NCI-H748 treated with DMSO at 0.1 percent for 48 hours (cell line): ENCODE measurements at regions not wholly inside any gene's neighbourhood (a gene's known extent, or its start where the extent isn't known, plus 50 kb on each side); places are given as distances from the start of the nearest gene placed in this dataset.

Source experiments
- DNase-seq: peaks from one replicate; lab custom pipeline; 2025; lab: John Stamatoyannopoulos, UW

DNA sequence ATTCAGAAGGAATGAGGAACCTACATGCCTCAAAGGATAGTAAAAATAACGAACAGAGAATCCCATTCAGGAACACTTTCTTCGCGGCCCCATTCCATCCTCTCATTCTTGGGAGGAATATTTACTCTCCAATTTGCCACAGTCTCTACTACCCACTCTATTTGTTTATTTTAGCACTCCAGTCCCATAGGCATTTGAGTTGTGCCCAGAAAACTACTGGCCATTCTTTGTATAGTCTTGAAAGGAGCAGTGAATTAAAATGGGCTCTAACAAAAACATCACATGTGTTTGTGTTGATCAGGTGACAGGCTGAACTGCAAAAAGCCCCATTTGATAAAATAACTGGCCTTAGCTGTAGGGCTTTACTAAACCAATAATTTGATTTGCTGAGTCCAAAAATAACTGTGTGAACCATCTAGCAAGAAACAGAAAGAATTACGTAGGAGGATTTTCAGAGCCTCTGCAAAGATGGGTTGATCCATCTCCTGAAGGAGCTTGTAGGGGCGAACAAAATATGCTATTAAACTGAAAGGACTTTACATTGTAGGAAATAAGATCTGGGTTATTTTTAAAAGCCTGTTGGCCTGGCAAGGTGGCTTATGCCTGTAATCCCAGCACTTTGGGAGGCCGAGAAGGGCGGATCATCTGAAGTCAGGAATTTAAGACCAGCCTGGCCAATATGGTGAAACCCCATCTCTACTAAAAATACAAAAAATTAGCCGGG is 142.3 kb upstream of the CPNE8 start:
- no peak for DNase-seq

DNA sequence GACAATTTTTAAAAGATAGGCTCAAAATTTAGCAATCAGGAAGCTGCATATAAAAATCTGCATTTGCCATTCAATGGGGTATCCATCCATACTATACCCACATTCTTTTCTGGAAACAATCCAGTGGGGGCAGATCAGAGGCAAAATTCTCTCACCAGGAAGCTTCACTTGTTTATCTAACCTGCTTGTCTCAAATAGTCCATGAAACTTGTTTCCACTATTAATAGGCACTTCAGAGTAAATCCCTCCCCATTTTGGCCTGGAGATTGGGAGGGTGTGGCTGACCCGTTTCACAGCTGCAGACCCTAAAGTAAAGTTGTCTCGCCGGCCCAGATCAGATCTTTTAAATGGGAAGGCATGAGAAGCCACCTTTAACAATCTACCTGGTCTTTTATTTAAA is 139.4 kb upstream of the CPNE8 start:
- DNase-seq = no peak

GRCh38 chr12:39043424-39043822 is 138.0 kb upstream of the CPNE8 start:
- DNase-seq = no peak

DNA sequence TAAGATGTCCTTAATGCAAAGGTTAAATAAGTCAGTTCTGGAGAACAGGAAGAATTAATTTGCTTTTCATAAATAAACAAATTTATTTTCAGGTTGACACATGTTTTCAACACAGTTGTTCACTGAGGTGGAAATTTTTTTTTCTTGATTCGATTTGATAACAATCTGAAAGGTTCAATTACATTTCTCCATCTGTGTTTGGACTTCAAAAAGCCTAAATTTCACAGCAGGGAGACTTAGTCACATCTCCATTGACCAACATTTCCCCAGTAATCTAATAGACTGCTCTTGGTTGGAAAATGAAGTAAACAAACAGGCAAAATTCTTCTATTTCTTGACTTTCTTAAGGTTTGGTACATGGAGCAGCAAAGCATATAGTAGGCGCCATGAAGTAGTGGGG is 134.9 kb upstream of the CPNE8 start:
- DNase-seq = no peak

DNA sequence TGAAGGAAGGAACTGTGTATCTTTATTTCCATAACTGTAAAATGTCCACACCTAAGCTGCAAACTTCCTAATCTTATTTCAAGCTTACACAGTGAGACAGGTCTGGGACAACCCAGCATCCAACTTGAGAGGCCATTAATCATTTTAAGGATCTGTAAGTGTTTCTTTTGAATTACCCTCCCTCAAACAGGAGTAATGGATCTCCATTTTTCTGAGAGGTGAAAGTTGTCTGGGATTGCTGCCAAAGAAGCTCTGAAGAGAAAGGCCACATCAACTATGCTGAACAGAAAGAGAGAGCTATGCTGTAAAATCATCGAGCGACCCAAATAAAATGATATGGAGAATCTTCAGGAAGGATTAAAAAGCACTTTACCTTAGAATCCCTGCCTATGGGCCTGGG is 131.7 kb upstream of the CPNE8 start:
- no peak for DNase-seq

DNA sequence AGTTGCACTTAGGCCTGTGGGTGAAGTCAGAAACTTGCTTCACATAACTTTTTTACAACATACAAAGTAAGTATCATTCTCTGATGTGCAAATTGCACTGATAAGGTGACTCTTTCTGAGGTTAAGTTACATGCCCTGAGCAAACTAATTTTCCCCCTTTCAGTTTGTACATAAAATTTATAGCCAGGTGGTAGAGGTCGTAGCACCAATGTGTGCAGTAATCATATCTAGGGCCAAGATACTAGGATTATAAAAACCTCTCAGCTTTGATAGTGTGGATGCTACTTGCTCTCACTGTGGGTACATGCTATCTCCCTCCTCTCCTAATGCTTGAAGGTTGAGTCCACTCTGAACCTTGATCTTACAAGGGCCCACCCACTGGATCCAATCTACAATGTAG is 130.7 kb upstream of the CPNE8 start:
- no peak for DNase-seq

DNA sequence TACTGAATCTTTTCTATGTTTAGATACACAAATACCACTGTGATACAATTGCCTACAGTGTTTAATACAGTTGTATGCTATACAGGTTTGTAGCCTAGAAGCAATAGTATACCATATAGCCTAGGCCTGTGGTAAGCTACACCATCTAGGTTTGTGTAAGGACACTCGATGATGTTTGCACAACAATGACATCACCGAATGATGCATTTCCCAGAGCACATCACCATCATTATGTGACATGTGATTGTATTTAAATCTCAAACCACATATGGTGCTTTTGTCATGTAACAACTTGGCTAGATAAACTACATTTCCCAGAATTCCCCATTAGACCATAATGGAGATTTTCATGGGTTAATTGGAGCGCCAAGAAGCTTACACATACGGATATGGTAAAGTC is 128.4 kb upstream of the CPNE8 start:
- DNase-seq = no peak

GRCh38 chr12:39032448-39032847 is 127.1 kb upstream of the CPNE8 start:
- DNase-seq = no peak

GRCh38 chr12:39032034-39032433 is 126.6 kb upstream of the CPNE8 start:
- DNase-seq = no peak

DNA sequence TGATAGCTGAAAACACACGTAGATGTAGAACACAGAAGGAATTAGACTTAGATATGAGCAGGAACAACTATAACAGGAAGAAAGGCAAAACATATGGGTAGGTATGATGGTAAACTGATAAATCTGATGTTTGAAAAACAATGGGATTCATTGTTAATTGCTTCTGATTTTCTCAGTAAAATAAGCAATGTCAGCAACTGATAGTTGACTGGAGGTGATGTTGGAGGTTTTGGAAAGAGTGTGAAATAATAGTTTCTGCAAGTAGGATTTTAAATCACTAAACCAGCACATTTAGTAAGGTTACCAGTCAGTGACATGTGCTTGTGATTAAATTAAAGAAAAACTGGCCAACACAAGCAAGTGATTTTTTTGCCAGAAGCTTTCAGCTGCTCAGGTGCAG is 123.0 kb upstream of the CPNE8 start:
- no peak for DNase-seq

- no peak for DNase-seq
Measured at GRCh38 chr12:39012870-39013269, 107.5 kb upstream of the CPNE8 start.

GRCh38 chr12:39011166-39011565 is 105.8 kb upstream of the CPNE8 start:
- DNase-seq = no peak

DNA sequence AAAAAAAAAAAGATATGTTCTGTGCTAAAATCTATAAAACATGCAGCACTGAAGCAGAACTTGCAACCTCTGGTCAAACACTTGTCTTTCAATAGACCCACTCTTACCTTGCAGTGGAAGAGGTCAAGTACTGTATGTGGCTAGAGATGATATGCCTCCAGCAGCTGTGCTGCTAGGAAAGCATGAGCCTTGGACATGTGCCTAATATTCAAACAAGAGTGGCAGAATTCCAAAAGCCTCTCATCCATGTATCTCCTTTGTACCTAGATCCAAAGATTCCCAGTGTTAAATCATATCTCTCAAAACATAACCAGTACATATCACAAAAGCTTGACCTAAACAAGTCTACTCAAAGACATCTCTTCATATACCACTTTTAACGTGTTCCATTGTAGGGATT is 105.0 kb upstream of the CPNE8 start:
- no peak for DNase-seq

GRCh38 chr12:39007619-39008018 is 102.2 kb upstream of the CPNE8 start:
- no peak for DNase-seq

GRCh38 chr12:39006286-39006685 is 100.9 kb upstream of the CPNE8 start:
- DNase-seq = no peak

DNA sequence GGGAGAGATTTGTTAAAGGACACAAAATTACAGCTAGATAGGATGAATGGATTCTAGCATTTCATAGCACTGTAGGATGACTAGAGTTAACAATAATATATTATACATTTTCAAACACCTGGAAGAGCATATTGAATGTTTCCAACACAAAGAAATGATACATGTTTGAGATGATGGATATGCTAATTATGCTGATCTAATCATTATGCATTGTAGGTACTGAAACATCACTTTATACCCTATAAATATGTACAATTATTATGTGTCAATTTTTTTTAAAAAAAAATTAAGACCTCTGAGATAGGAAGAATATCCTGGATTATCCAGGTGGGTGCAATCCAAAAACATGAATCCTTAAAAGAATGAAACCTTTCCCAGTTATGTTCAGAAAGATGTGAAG is 100.3 kb upstream of the CPNE8 start:
- DNase-seq = no peak

DNA sequence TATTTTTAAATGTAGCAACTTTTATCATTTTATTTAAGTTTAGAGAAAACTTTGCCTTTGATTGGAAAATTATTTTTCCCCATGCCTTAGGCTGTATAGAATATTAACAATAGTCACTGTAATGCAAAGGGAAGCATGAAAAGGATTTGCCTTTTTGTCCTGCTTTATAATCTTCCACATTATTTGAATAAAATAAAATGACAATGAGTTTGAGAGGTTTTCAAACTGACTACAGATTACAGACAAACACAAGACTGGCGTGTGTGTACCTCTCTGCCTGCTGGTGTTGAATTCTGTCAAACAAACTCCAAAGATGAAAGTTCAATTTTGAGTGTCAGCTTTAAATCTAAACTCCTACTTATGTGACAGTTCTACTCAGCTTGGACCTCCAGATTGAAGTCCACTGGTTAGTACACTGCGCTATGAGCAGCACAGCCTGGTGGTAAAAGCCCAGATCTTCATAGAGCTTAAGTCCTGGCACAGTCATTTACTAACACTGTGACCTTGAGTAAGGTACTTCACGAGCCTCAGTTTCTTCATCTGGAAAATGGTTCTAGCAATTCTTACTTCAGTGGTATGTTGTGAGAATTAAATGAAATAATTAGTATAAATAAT is 98.3 kb upstream of the CPNE8 start:
- no peak for DNase-seq

- no peak for DNase-seq
Measured at GRCh38 chr12:39000370-39000769, 95.0 kb upstream of the CPNE8 start.

- DNase-seq = no peak
Measured at GRCh38 chr12:38998887-38999482, 93.6 kb upstream of the CPNE8 start.

GRCh38 chr12:38995249-38995648 is 89.9 kb upstream of the CPNE8 start:
- no peak for DNase-seq

DNA sequence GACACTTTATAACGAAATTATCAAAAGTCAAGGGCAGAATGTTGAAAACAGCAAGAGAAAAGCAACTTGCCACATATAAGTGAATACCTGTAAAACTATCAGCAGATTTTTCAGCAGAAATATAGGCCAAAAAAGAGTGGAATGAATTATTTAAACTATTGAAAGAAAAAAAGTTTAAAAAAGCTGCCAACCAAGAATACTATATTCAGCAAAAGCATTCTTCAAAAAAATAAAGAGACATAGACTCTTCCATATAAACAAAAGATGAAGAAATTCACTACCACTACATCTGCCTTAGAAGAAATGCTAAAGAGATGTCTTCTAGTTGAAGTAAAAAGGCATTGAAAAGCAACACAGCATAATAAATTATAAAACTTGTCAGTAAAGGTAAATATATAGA is 80.6 kb upstream of the CPNE8 start:
- DNase-seq = no peak

DNA sequence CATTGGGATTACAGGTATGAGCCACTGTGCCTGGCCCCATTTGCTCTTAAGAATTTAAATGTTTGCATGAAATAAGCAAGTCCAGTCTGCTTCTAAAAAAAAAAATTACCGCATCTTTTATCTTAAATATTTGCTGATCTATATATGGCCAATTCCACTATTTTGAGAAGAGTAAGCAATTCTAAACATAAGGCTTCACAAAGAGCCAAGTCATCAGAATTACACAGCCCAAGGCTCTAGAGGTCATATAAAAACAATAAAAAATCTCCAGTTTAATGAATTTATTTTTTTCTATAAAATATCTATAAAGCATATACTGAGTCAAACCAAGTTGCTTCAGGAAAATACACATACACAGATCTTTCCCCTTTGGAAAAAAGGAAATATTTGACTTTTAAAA is 79.0 kb upstream of the CPNE8 start:
- DNase-seq = no peak

DNA sequence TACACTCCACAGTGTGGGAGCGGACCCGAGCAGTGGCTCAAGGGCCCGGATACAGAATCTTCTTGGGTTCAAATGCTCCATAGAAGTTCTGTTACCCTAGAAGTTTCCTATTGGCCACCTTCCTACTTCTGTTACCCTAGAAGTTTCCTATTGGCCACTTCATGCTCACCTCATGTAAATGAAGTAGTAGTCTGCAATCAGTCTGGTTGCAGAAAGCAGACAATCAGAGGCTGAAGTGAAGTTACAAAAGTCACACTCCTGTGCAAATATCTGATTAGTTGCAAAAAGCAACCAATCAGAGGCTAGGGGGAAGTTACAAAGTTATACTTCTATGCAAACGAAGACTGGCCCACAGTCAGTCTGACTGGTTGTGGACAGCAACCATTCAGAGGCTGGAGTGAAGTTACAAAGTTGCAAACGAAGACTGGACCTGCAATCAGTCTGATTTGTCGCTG is 77.8 kb upstream of the CPNE8 start:
- DNase-seq = no peak

DNA sequence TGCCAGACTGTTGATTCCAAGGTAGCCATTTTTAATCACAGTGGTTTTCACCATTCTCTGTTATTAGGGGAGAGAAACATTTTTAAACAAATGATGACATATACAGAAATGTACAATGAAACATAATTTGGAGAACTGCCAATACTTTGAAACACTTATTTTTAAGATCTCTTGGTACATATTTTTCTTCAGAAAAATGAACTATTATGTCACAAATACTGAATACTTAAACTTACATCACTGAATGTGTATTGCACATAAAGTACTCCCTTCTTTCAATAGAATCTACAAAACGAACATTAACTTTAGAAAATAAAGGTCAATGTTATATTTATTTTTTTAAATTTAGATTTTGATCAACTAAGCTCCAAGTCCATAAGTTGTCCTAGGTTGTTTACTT is 71.7 kb upstream of the CPNE8 start:
- DNase-seq = no peak
